ENCODE measurements at regions not wholly inside any gene's neighbourhood (a gene's known extent, or its start where the extent isn't known, plus 50 kb on each side); places are given as distances from the start of the nearest gene placed in this dataset.
"Not testable (repeated sequence)": the region's sequence is repeated elsewhere in the genome, so short reads cannot be mapped to it uniquely, and the experiment has no call there.

DNA sequence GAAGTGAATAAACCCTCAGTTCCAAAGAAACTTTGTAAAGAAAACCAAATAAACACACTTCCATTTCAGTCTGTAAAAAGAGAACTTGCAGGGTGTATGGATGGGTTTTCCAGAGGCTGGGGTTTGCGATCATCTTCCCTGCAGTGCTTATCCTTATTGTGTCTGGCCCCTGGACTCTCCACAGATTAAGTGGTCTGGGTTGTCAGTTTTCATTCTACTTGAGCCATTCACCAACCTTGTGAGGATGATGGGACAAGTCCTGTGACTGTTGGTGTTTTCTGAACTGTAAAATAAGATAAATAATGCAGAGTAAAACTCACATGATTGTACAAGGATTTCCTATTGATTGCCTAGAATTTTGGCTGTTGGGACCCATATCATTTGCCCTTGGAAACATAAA lies 166.1 kb upstream of the MOCS2 start:
- DNase-seq (ENCODE audit: low spot score): no peak

DNA sequence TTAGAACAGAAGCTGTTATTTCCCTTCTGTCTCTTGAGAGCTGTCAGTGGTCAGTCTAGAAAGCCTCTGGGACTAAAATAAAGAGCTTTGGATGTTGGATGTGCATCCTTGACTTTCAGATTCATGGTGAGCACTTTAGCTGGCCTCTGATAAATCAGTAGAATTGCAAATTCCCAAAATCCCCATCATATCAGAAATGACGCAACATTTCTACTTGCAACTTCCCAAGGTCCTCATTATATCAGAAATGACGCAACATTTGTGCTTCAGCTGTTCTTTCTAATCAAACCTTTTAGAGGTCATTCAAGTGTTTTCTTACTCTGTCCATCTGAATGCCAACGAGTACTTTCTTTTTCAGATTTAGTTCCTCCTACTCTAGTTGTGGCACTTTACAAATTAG lies 167.3 kb upstream of the MOCS2 start:
- DNase-seq (ENCODE audit: low spot score): no peak

DNA sequence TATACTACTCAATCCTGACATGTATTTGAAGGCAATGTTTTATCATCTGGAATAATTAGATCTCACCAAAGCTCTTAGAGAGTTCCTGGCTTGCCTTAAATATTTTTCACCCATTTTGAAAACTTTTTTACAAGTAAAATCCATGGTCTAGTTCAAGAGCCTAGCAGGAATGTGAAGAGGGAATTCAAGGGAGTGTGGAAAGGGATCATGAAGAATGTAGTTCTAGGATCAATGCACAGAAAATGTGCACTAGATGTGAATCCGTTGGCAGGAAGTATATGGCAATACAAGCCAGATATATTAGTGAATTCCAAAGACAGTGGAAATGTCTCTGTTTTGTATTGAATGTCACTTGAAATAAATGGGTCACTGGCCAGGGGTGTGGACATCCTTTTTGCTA lies 167.9 kb upstream of the MOCS2 start:
- DNase-seq (ENCODE audit: low spot score): no peak

DNA sequence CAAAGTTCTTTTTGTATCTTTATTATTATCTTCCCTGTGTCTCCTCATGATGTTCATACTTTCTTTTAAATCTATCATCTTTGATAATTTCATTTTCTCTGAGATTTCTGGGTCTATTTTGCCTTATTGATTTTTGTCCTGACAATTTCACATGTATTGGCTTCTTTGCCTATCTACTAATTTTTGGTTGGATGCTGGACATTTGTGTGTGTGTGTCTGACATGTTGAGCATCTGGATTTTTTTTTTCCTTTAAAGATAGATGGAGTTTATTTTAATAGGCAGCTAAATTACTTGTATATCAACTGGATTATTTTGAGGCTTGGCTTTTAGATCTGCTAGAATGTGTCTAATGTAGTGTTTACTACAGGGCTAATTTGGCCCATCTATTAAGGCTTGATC lies 178.0 kb upstream of the MOCS2 start:
- DNase-seq (ENCODE audit: low spot score): no peak

DNA sequence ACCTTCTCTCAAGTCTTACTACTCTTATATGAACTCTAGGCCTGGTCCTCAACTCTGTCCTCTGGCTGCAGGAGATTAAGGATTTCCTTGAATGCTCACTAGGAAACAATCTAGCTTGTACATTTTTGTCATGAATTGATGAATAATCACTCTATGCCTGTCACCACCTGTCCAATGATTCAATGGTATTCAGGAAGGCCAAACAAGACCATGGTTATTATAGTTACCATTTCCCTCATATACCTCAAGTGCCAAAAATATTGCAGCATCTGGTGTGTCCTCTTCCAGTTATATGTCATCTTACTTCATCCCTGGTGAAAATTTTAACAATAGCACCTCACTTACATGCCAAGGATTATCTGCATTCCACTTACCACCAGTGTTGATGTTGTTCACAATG lies 179.0 kb upstream of the MOCS2 start:
- DNase-seq (ENCODE audit: low spot score): peak; percentile 18

DNA sequence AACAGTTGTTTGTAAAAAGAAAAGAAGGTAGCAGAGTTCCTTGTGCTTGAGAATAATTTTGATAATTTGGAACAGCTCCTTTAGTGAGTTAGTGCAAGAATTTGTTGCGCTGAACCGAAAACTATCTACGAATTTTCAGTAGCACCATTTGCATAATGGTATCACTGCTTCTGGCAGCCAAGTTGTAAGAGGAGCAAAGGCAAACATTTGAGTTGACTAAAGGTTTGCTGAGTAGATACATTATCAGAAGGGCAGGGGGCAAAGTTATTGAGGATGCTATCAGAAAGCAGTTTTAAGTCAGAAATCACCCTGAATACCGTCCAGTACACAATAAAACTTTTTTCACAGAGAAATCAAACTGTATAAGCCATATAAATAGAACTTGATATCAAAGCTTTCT lies 181.5 kb upstream of the MOCS2 start:
- no peak for DNase-seq (ENCODE audit: low spot score)

DNA sequence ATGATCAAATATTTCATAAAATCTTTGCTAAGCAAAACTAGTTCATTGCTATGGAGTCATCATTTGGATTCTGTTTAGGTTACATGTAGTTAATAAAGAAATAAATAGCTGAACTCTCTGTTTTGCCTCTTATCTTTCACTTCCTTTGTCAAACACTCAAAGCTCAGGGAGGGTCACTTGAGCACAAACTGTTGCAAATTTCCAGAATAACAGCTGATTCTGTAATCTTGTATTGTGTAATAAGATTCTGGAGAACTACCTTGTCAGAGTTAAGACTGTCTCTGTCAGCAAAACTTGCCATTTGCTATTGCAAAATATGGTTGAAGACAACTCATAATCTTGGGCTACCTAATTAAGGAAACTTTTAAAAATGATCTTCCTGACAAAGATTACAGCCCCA lies 182.0 kb upstream of the MOCS2 start:
- DNase-seq (ENCODE audit: low spot score): no peak

DNA sequence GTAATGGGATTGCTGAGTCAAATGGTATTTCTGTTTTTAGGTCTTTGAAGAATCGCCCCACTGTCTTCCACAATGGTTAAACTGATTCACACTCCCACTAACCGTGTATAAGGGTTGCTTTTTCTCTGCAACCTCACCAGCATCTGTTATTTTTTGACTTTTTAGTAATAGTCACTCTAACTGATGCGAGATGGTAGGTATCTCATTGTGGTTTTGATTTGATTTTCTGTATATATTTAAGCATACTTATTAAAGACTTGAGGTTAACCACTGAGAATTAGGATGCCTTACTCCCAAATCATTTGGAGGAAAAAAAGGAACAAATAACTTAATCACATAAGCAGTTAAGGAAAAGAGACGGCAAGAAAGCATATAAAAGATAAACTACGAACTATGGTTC lies 181.6 kb upstream of the FST start:
- DNase-seq (ENCODE audit: low spot score): no peak

DNA sequence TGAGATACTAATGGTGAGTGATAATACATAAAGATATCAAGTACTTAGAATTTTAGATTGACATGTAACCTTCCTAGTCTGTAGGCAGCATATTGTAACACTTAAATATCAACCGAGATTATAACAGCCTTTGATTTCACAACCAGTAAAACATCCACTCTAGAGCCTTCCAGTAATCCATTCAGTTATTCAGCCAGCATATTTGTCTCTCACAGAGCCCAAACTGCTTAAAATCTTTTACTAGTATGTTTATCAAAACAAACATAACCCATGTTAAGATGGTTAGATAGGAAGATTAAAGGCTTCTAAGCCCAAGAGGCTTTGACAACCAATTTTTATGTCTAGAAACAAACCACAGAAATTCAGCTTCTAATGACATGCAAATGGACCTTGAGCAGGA lies 177.9 kb upstream of the FST start:
- DNase-seq (ENCODE audit: low spot score): no peak

DNA sequence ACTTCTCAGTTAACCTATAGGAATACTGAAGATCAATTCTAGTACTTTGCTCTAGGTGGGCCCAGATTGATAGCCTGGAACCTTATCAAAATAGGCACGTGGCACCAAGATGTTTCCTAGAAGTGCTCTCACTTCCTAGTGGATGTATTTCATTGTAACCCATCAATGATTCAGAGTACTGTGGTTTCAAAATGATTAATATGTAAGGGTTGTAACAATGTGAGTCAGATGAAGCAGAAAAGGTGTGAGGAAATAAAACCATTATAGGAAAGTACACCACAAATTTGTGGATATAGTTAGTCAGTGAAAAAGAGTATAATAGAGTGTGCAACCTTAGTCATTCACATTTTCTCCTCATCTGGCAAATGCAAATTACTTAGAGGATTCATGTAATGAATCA lies 177.3 kb upstream of the FST start:
- DNase-seq (ENCODE audit: low spot score): peak; percentile 90

DNA sequence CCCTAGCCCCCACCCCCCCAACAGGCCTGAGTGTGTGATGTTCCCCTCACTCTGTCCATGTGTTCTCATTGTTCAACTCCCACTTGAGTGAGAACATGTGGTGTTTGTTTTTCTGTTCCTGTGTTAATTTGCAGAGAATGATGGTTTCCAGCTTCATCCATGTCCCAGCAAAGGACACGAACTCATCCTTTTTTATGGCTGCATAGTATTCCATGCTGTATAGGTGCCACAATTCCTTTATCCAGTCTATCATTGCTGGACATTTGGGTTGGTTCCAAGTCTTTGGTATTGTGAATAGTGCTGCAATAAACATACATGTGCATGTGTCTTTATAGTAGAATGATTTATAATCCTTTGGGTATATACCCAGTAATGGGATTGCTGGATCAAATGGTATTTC lies 175.1 kb upstream of the FST start:
- DNase-seq (ENCODE audit: low spot score): not testable (repeated sequence)

DNA sequence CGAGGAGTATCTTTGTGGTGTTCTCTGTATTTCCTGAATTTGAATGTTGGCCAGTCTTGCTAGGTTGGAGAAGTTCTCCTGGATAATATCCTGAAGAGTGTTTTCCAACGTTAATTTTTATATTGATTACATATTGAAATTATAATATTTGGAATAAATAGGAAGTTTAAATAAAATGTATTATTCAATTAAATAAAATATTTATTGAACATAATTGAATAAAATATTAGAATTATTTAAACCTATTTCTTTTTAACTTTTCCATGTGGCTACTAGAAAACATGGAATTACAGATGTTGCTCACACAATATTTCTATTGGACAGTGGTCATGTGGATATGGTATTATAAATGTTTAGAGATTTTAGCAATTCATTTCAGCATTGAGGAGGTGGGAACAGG lies 170.8 kb upstream of the FST start:
- no peak for DNase-seq (ENCODE audit: low spot score)

DNA sequence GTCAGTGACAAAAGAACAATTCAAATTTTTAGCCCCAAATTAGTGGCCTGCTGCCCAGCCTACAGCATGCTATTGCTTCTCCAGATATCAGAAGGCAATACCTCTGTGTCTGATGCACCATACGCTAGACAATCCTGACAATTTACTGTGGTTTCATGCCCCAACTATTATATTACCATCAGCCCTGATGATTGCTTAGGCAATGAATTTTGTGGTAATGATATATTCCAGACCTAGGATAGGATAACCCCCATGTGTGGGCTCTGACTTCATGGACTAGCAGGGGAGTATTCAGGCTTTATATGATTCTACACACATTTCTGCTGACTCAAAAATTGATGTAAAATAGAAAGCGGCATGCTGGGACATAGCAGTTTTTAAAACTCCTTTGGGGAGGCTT lies 168.7 kb upstream of the FST start:
- DNase-seq (ENCODE audit: low spot score): peak; percentile 40

DNA sequence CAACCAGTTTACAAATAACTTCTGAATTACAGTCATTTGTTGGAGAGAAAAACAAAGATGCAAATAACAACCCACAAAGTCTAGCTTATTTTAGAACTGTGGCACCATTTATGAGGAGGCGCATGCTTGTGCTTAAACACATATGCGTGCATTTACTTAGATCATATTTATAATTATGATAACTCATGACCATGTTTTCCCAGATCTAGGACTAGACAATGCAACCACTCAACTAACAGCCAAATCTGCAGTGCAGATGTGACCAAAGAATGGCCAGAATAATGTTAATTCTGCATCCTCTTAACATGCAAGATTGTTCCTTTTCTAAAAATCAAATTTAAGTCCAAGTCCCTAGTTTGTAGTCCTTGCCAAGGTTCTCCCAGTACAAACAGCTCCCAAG lies 167.3 kb upstream of the FST start:
- no peak for DNase-seq (ENCODE audit: low spot score)

DNA sequence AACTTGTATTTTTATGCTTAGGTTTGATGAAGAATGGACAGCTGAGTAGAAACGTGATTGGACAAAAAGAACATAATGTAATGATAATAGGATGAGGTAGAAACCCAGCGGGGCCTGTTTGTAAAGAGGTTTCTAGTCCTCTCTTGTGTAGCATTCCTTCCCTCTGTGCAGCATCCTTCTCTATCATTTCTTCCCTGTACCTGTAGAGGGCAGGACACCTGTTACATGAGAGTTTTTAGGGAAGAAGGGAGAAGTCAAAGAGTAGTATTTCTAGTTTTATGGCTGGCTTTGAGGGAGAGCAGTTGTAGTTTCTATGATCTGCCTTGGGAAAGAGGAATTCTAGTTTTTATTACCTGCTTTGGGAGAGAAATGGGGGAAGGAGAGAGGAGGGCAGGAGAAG lies 162.1 kb upstream of the FST start:
- peak; percentile 12 for DNase-seq (ENCODE audit: low spot score)

DNA sequence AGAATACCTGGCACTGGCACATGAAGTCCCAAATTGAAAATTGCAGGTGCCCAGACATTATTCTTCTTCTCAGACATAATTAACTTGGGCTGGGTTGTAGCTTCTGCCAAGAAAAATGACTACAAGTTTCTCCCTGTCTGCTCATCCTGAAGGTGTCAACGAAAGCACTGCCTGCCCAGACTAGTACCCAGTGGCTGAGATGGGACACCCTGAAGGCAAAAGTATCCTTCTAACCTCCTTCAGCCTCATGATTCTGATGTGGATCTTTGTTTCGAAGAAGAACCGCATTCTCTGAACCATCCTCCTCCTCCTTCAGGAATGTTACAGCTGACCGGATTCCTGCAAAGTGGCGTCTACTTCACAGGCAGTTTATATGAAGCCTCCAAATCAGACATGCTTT lies 161.1 kb upstream of the FST start:
- DNase-seq (ENCODE audit: low spot score): peak; percentile 20

DNA sequence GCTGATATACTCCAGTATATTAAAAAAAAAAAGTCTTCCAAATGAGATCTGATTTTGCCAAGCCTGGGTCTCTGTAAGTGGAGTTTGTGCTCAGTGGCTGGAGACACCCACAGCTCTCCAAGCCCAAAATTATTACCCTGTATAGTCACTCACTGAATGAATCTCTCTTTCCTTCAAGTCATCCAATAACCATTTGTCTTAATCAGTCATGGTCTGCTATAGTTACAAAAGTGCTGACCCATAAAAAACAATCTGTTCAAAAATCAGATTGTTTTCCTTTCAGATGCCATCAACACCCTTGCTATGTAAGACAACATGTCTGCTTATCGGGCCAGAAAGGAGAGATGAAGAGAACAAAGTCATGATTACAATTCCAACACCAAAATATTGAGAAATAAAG lies 159.4 kb upstream of the FST start:
- DNase-seq (ENCODE audit: low spot score): peak; percentile 28

DNA sequence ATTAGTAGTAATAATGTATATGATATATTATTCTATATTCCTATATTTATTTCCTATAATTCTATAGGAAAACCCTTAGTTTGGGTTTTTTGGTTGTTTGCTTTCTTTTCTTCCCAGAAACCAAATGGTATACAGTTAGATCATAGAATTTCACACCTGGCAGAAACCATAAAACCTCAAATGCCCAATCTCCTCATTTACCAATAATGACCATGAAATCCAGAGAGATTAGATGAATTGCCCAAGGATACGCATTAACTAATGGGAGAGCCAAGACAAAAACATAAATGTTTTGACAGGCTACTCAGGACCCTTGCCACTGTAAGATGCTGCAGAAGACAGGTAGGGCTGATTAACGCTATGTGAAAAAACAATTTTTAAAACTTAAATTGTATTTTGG lies 158.7 kb upstream of the FST start:
- DNase-seq (ENCODE audit: low spot score): no peak

DNA sequence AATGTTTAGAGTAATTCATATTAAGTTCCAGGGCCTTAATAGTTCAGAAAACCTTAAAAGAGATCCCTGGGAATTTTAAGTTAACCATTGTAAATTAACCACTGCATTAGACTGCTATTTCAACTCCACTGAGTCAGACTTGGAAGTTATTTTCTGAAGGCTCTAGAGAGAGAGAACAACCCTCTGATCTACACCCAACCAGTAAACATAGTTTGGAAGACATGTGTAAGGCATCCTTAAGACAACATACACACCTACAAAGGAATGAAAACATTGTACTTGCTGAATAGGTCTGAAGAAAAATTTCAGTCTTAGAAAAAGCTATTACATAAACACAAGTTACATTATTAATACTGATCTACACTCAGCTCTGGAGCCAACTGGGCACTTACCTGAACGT lies 158.2 kb upstream of the FST start:
- no peak for DNase-seq (ENCODE audit: low spot score)

DNA sequence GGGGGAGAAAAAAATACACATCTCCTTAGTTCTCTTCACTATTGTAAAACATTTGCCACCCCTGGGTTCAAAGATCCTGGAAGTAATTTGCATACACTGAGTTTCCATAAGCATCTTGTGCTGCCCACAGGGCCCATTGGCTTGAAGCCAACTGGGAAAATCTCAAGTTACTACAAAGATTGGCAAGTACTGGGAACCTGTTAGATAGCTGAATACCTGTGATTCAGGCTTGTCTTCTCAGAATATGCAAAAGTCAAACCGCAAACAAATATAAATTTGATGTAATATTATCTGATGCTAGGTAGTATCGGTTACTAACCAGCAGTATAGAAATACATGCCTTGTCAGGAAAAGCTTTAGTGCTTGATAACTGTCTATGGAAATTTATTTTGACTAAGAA lies 156.9 kb upstream of the FST start:
- DNase-seq (ENCODE audit: low spot score): peak; percentile 32

DNA sequence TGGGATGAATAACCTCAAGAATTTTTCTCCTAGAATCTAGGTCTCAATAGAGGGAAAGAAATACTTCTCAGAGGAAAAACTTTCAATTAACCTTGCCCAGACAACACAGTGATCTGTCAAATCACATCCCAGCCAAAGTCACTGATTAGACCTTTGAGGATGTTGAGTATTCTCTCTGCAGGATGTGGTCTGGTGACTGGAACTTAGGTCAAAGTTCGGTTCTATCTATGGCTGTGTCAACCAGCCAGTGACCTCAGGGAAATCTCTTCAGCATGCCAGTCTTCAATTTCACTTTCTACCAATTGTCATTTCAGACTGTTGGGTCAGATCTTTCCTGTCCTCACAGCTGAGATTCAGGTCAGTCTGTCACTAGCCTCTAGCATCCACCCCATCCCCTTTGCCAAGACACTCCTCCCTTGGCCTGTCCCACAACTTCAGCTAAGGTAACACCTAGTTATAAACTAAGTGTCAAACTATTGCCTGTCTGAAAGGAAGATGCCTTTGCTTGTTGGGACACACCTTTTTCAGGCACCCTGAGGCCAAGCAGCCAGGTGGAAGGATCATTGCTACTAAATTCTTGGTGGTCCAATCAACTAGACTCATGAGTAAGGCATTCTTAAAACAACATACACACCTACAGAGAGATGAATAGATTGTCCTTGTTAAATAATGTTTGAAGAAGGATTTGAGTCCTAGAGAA lies 156.3 kb upstream of the FST start:
- DNase-seq (ENCODE audit: low spot score): peak; percentile 64

DNA sequence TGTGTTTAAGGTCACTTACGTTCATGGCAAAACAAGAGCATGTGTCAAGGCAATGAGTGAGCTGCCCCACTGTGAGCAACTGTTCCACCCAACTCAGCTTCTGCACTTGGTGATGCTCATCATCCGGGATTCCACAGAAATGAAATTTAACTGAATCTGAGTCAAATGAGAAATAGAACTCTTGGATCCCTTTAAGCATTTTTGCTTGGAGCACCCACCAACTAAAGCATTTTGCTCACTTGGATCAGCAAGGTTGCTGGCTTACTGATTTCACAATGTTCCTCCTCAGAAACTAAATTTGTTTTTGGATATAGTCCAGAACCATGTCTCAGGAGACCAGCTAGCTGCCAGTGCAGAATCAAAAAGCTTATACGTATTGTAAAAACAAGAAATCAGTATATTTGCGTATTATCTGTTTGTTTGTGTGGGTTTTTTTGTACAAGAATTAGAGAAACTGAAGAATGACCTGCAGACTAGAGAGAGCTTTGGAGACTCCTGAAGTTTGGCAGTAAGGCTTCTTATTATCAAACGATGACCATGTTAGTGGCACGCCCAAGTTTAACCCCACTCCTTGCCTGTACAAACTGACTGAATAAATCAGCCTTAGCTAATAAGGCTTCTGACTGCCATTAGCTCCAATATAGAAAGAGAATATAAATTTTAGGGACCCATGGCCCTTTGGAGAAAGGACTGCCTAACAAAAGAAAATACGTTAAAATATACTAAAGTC lies 153.8 kb upstream of the FST start:
- no peak for DNase-seq (ENCODE audit: low spot score)

DNA sequence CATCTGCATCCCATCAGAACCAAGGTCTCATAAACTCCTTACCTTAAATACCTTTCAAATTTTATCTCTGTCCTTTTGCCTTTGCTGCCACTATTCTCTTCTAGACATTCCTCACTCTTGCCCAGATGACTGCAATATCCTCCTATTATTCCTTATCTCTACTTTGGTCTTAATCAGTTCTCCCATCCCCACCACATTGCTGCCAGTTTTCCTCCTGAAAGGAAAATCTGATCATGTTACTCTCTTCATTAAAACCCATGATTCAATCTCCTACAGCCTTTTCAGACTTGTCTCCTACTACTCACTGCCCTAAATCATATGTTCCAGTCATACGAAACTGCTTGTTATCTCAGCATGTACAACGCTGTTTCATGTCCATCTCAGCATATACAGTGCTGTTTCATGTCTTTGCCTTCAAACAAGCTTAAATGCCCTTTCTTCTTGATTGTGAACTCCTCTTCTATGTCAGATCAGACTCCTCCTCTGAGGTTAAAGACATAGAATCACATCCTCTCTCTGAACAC lies 152.6 kb upstream of the FST start:
- no peak for DNase-seq (ENCODE audit: low spot score)

DNA sequence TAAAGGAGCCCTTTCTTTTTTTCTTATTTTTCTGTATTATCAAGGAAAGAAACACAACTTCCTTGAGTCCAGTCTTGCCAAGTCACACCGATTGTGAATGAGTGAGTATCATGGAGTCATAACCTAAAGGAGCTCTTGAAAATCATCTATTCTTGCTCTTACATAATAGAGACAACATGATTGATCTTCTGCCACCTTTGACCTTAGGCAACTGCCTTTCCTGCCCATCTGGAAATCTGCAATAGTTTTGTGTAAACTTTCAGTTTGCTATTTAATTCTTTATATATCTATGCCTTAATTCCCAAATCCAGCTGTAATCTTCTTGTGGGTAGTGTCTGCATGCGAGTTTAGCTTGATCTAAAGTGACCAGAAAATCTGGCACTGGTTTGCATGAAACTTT lies 149.9 kb upstream of the FST start:
- no peak for DNase-seq (ENCODE audit: low spot score)

All from kidney tubule cell (primary cell).